ENCODE measurements at regions not wholly inside any gene's neighbourhood (a gene's known extent, or its start where the extent isn't known, plus 50 kb on each side); places are given as distances from the start of the nearest gene placed in this dataset.

GRCh38 chr5:92180391-92180790, 797.3 kb upstream of the ARRDC3 start:
- TF ChIP-seq CTCF (IDR thresholded peaks at IDR 0.05) (no peak), POLR2A (IDR thresholded peaks at IDR 0.05) (no peak)
